ENCODE measurements at regions not wholly inside any gene's neighbourhood (a gene's known extent, or its start where the extent isn't known, plus 50 kb on each side); places are given as distances from the start of the nearest gene placed in this dataset.
"Not testable (repeated sequence)": the region's sequence is repeated elsewhere in the genome, so short reads cannot be mapped to it uniquely, and the experiment has no call there.

GRCh38 chr13:43968943-43969690, 89.4 kb downstream of the LACC1 start:
- not testable (repeated sequence) for TF ChIP-seq POLR2A (IDR thresholded peaks at IDR 0.05)
- TF ChIP-seq, protein P1, sequence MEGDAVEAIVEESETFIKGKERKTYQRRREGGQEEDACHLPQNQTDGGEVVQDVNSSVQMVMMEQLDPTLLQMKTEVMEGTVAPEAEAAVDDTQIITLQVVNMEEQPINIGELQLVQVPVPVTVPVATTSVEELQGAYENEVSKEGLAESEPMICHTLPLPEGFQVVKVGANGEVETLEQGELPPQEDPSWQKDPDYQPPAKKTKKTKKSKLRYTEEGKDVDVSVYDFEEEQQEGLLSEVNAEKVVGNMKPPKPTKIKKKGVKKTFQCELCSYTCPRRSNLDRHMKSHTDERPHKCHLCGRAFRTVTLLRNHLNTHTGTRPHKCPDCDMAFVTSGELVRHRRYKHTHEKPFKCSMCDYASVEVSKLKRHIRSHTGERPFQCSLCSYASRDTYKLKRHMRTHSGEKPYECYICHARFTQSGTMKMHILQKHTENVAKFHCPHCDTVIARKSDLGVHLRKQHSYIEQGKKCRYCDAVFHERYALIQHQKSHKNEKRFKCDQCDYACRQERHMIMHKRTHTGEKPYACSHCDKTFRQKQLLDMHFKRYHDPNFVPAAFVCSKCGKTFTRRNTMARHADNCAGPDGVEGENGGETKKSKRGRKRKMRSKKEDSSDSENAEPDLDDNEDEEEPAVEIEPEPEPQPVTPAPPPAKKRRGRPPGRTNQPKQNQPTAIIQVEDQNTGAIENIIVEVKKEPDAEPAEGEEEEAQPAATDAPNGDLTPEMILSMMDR (IDR thresholded peaks at IDR 0.05) = not testable (repeated sequence)
